ENCODE measurements at regions not wholly inside any gene's neighbourhood (a gene's known extent, or its start where the extent isn't known, plus 50 kb on each side); places are given as distances from the start of the nearest gene placed in this dataset.

GRCh38 chr22:49641770-49642313 is 185.8 kb downstream of the BRD1 start:
- TF ChIP-seq, protein P1, sequence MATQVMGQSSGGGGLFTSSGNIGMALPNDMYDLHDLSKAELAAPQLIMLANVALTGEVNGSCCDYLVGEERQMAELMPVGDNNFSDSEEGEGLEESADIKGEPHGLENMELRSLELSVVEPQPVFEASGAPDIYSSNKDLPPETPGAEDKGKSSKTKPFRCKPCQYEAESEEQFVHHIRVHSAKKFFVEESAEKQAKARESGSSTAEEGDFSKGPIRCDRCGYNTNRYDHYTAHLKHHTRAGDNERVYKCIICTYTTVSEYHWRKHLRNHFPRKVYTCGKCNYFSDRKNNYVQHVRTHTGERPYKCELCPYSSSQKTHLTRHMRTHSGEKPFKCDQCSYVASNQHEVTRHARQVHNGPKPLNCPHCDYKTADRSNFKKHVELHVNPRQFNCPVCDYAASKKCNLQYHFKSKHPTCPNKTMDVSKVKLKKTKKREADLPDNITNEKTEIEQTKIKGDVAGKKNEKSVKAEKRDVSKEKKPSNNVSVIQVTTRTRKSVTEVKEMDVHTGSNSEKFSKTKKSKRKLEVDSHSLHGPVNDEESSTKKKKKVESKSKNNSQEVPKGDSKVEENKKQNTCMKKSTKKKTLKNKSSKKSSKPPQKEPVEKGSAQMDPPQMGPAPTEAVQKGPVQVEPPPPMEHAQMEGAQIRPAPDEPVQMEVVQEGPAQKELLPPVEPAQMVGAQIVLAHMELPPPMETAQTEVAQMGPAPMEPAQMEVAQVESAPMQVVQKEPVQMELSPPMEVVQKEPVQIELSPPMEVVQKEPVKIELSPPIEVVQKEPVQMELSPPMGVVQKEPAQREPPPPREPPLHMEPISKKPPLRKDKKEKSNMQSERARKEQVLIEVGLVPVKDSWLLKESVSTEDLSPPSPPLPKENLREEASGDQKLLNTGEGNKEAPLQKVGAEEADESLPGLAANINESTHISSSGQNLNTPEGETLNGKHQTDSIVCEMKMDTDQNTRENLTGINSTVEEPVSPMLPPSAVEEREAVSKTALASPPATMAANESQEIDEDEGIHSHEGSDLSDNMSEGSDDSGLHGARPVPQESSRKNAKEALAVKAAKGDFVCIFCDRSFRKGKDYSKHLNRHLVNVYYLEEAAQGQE (IDR thresholded peaks at IDR 0.05; ENCODE audit: insufficient replicate concordance, low read depth): no peak
- TF ChIP-seq CTCF (IDR thresholded peaks at IDR 0.05; ENCODE audit: insufficient read depth, low read length) (no peak), GABPA (IDR thresholded peaks at IDR 0.05; ENCODE audit: low read depth) (no peak), SPI1 (IDR thresholded peaks at IDR 0.05; ENCODE audit: borderline replicate concordance, low read depth) (no peak), POLR2AphosphoS5 (IDR thresholded peaks at IDR 0.05; ENCODE audit: low read depth) (no peak)
- Histone ChIP-seq H3K27me3 (ENCODE audit: insufficient read depth, poor library complexity, severe bottlenecking) (no peaks in the 10 kb centered on the region), H3K4me3 (replicated peaks; ENCODE audit: insufficient read depth, low read length) (no peak overlapping the region), H3K27ac (replicated peaks) (no peak overlapping the region)
- DNase-seq (ENCODE audit: low read depth in 1 of 2, low spot score in 1 of 2): no peak

DNA sequence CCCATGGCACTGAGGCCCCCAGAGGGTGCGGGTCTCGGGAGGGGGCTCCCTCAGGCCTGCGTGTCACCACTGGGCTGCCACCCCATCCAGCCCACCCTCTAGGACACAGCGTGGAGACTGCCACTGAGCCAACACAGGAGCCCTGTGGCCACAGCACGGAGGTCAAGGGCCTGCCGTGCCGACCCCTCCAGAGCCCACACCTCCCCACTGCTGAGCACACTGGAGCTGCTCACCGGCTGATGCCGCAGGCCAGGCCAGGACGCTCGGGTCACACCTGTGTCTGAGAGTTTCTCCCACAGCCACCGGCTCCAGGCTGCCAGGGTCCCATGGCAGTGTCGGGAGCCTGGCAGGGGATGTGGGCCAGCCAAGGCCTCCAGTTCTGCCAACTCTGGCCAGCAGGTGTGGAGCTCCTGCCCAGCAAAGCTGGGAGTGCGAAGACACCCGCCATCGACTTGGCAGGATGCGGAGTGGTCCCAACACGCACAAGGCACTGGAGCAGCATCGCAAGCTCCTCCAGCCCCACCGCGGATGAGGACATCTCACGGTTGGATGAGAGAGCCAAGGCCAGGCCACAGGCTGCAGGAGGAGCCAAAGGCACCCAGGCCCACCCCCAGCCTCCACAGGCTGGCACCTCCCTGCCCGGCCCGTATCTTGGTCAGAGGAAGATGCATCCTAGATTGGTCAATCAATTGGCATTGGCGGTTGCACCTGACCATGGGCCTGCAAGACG is 187.1 kb downstream of the BRD1 start:
- Histone ChIP-seq H3K4me3 (replicated peaks; ENCODE audit: insufficient read depth, low read length) (no peak overlapping the region), H3K27me3 (ENCODE audit: insufficient read depth, poor library complexity, severe bottlenecking) (no peaks in the 10 kb centered on the region), H3K27ac (replicated peaks) (no peak overlapping the region)
- TF ChIP-seq GABPA (IDR thresholded peaks at IDR 0.05; ENCODE audit: low read depth): no peak
- TF ChIP-seq, protein P1 (IDR thresholded peaks at IDR 0.05; ENCODE audit: insufficient replicate concordance, low read depth): no peak
- DNase-seq (ENCODE audit: low read depth in 1 of 2, low spot score in 1 of 2): no peak

DNA sequence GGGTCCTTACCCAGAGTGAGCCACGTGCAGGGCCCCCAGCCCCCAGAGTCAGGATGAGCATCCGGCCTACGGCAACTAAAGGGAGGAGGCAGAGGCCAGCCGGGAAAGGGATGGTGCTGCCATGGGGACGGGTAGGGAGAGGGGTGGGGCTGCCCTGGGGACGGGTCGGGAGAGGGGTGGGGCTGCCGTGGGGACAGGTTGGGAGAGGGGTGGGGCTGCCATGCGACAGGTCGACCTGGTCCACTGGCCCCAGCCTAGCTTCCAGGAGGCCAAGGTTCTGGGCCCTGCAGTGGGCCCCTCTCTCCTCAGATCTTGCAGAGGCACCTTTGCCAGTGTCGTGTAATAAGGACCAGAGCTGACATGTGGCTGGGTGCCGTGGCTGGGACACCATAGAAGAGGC is 187.7 kb downstream of the BRD1 start:
- no peak for DNase-seq (ENCODE audit: low read depth in 1 of 2, low spot score in 1 of 2)
- Histone ChIP-seq H3K27me3 (ENCODE audit: insufficient read depth, poor library complexity, severe bottlenecking) (no peaks in the 10 kb centered on the region), H3K27ac (replicated peaks) (no peak overlapping the region), H3K4me3 (replicated peaks; ENCODE audit: insufficient read depth, low read length) (no peak overlapping the region)
- TF ChIP-seq POLR2AphosphoS5 (IDR thresholded peaks at IDR 0.05; ENCODE audit: low read depth) (no peak), GABPA (IDR thresholded peaks at IDR 0.05; ENCODE audit: low read depth) (no peak), CTCF (IDR thresholded peaks at IDR 0.05; ENCODE audit: insufficient read depth, low read length) (no peak), SPI1 (IDR thresholded peaks at IDR 0.05; ENCODE audit: borderline replicate concordance, low read depth) (no peak)
- TF ChIP-seq, protein P1 (IDR thresholded peaks at IDR 0.05; ENCODE audit: insufficient replicate concordance, low read depth): no peak

All from HL-60 (cell line).